ENCODE measurements at regions not wholly inside any gene's neighbourhood (a gene's known extent, or its start where the extent isn't known, plus 50 kb on each side); places are given as distances from the start of the nearest gene placed in this dataset.

- Histone ChIP-seq H3K9ac (ENCODE audit: low read depth, low read length) (no peak overlapping the region), H3K14ac (replicated peaks; ENCODE audit: low read depth, low read length) (no peak overlapping the region), H4K8ac (ENCODE audit: low read depth in 2 of 2, low read length in 2 of 2) (no peak overlapping the region), H3K9me1 (ENCODE audit: insufficient read depth, low read length) (no peaks in the 10 kb centered on the region), H3K18ac (ENCODE audit: low read depth, low read length) (no peak overlapping the region), H4K91ac (ENCODE audit: insufficient read depth, low read depth, low read length) (no peak overlapping the region), H2BK120ac (ENCODE audit: low read depth, low read length) (no peak overlapping the region), H3K4me1 (ENCODE audit: control insufficient read depth, insufficient read depth, low read length) (no peaks in the 10 kb centered on the region), H3K56ac (ENCODE audit: extremely low read depth, insufficient read depth, low read length) (no peak overlapping the region), H3K79me1 (ENCODE audit: low read depth in 1 of 2, low read length in 2 of 2) (no peaks in the 10 kb centered on the region), H2AFZ (replicated peaks; ENCODE audit: low read length, poor library complexity) (no peak overlapping the region), H3K27me3 (ENCODE audit: control insufficient read depth, insufficient read depth, low read length) (no peaks in the 10 kb centered on the region), H2BK15ac (ENCODE audit: low read depth, low read length) (no peak overlapping the region), H3K4me2 (ENCODE audit: low read depth, low read length) (no peak overlapping the region), H2AK9ac (replicated peaks; ENCODE audit: low read depth, low read length, poor library complexity) (no peak overlapping the region), H2AK5ac (ENCODE audit: low read depth, low read length) (no peak overlapping the region), H4K5ac (ENCODE audit: low read depth, low read length) (no peak overlapping the region), H3K4me3 (ENCODE audit: insufficient read depth, low read depth, low read length) (no peak overlapping the region), H2BK20ac (ENCODE audit: low read depth, low read length) (no peak overlapping the region), H3K36me3 (ENCODE audit: control insufficient read depth, insufficient read depth, low read length) (no peaks in the 10 kb centered on the region), H2BK5ac (ENCODE audit: low read depth, low read length, poor library complexity, severe bottlenecking) (no peak overlapping the region), H3K9me3 (ENCODE audit: control insufficient read depth, insufficient read depth, low read length) (peaks cover 10% of the 10 kb centered on the region; the same call in 1 of the 2 replicates), H3K23ac (ENCODE audit: low read depth, low read length) (no peak overlapping the region), H4K20me1 (ENCODE audit: insufficient read depth, low read length) (no peaks in the 10 kb centered on the region), H3K27ac (ENCODE audit: insufficient read depth, low read length) (no peak overlapping the region), H3K4ac (ENCODE audit: low read depth, low read length) (no peak overlapping the region)
- TF ChIP-seq CEBPB (IDR thresholded peaks at IDR 0.05; ENCODE audit: low read depth, low read length) (no peak), MAZ (IDR thresholded peaks at IDR 0.05; ENCODE audit: borderline replicate concordance, low read depth, low read length) (no peak), CTCF (conservative IDR thresholded peaks at IDR 0.05; ENCODE audit: low read depth, low read length) (no peak), USF2 (IDR thresholded peaks at IDR 0.05; ENCODE audit: low read depth, low read length) (no peak)
- no CpG with 5 or more reads among the region's 5 CpGs for WGBS, 2 experiments (ENCODE audit: extremely low coverage in 2 of 2, insufficient read length in 1 of 2)
- ATAC-seq (ENCODE audit: low read depth) (no peak), DNase-seq (no peak)
- ChIA-PET POLR2A (ENCODE audit: unreplicated experiment) (no interaction called here), CTCF (no interaction called here)
- no TSS peak for BruUV-seq (replicated peaks)
- dilution Hi-C loops (cut with HindIII; ENCODE audit: low sequenced_read_pairs, unreplicated experiment): no loop called here
- in situ Hi-C loops (cut with MboI; ENCODE audit: low sequenced_read_pairs): no loop called here
- intact Hi-C loops (cut with micrococcal nuclease): no loop called here
These were observed 928.1 kb downstream of the PDHA2 start for GRCh38 chr4:96767815-96768480.
